Breast epithelium (tissue), 3 donors: ENCODE measurements at regions not wholly inside any gene's neighbourhood (a gene's known extent, or its start where the extent isn't known, plus 50 kb on each side); places are given as distances from the start of the nearest gene placed in this dataset.

Source experiments
- CTCF ChIP-seq, 3 donors: fragments of 450-650 bp; IDR thresholded peaks; one replicate each; pipeline ENCODE4 v1.5.1; 2016 to 2017; ENCODE audit warnings: antibody characterized with exemption in 3 of 3, mild to moderate bottlenecking in 3 of 3, moderate library complexity in 3 of 3
- POLR2A ChIP-seq: fragments of 450-650 bp; IDR thresholded peaks from one replicate; pipeline ENCODE4 v1.6.1; 2016; ENCODE audit warnings: antibody characterized with exemption, mild to moderate bottlenecking, moderate library complexity

- no peak for TF ChIP-seq CTCF (IDR thresholded peaks at IDR 0.05)
- no peak for TF ChIP-seq POLR2A
These were observed 225.3 kb upstream of the CDH4 start for GRCh38 chr20:61026731-61027130.
